GM18868 (cell line): ENCODE measurements at regions not wholly inside any gene's neighbourhood (a gene's known extent, or its start where the extent isn't known, plus 50 kb on each side); places are given as distances from the start of the nearest gene placed in this dataset.
"Not testable (repeated sequence)": the region's sequence is repeated elsewhere in the genome, so short reads cannot be mapped to it uniquely, and the experiment has no call there.

Source experiments
- ATAC-seq: cut with Tn5 transposase; IDR thresholded peaks from one replicate; pipeline ENCODE4 v1.9.1; 2021; ENCODE audit warnings: mild to moderate bottlenecking, moderate library complexity; ENCODE audit not compliant: unreplicated experiment

DNA sequence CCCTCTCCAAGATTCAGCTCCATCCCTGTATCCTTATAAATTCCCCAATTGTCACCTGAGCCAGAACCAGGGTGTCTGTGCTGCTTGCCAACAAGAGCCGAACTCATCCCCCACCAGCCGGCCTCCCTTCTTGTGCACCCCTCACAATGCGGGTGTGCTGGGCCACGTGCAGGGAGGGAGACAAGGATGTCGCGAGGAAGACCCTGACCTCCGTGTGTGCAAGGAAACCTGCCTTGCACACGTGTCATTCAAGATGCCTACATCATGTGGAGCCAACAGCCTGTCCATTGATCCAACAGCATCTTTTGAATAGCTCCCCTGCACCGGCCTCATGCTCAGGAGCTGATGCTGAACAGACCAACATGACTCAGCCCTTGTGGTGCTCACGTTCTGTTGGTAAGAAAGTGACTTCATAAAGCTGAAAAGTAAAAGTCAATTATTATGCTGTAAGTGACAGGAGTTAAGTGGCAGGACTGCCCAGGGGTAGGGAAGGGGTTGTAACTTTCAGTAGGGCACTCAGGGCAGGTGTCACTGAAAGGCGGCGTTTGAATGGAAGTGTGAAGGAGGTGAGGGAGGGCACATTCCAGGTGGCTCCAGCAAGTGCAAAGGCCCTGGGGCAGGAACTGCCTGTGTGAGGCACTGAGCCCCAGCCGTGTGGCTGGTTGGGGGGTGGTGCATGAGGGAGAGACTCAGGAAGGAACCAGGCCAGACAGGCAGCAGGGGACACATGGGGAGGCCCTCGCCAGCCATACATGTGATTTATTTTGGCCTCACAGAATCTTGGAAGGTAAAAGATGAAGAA lies 302.2 kb downstream of the FOXL1 start:
- ATAC-seq = no peak

DNA sequence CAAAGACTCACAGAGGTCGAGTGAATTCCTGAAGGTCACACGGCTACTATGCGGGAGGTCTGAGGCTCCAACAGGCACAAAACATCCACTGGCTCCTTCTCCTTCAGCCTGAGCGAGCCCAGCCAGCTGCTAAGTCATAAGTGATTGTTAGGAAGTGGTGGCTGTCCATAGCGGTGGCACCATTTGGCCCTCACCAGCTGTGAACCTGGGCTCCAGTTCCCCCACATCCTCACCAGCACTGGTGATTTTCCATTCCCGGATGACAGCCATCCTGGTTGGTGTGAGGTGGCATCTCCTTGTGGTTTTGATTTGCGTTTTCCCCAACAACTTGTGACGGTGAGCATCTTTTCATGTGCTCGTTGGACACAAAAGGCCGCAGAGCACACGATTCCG lies 302.8 kb downstream of the FOXL1 start:
- no peak for ATAC-seq

DNA sequence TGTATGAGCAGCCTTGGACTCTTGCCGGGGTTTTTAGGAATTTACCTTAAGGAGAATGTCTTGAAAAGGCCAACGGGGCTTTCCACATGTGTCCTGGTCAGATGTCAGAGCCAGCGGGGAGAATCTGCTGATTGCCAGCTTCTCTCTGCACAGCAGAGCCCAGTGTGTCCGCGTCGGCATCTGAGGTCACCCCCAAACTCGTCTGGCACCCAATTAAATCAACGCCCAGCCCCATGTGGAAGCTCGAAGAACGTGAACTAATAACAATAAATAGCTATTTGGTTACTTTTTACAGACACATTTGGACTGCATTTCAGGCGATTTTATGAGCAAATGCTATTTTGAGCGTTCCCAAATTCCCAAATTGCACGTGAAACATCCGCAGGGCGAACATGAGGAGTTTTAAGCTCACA lies 303.5 kb downstream of the FOXL1 start:
- ATAC-seq = no peak

DNA sequence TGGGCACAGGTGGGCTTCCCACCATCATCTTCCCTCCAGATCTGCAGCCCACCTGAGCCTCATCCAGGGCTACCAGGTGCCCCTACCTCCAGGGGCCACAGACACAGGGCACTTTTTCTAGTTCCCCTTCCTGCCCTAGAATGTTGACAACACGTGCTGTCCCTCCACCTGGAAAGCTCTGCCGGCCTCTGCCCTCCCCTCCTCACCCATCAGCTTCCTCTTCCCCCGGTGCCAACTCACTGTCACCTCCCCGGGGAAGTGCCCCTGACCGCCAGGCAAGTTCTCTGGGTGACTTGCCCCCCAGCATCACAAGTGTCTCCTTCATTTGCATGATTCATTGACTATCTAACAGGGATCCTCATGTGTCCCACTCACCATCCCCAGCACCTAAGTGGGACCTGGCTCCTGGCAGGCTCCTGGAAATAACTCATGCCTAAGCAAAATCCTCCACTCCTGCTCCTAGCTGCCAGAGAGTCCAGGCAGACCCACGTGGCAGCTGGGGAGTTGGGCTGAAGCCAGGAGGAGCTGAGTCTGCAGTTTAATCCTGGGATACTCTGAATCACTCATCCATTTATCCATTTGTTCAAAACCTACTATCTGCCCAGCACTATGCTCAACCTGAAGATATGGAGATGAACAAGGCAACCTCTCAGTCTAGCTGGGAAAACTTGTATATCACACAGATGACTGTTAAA lies 304.4 kb downstream of the FOXL1 start:
- ATAC-seq = no peak

DNA sequence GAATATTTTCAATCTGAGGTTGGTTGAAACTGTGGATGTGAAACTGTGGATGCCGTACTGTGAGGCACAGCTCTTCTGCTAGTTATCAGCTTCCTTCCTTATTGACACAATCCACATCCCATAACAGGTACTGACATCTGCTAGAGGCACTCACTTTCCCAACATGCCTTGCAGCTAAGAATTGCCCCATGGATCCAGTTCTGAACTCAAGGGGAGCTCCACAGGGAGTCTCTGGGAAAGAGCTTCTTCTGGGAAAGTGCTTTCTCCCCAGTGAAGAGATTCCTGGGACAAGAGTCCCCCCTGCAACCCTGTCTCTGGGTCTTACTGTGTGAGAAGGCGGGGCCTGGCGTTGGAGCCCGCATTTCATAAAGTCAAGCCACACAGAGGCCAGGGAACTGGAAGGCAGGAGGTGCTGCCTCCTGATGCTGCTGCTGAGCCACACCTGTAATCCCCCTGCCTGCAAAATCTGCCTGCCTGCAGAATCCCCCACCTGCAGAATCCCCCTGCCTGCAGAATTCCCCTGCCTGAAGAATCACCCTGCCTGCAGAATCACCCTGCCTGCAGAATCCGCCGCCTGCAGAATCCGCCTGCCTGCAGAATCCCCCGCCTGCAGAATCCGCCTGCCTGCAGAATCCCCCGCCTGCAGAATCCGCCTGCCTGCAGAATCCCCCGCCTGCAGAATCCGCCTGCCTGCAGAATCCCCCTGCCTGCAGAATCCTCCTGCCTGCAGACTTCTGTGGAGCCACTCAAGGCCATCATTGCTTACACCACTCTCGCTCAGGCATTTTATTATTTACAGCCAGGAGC lies 305.4 kb downstream of the FOXL1 start:
- ATAC-seq = no peak

DNA sequence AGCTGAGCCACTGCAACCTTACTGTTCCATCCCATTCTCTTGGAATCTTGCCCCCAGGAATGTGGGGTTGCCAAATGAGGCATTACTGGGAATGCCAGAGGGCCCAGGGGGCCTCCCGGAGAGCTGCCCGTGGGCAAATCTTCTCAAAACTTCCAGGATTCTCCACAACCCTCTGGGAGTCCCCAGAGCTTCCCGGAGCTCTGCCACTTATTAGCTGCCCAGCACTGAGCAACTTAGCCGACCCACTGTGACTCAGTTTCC lies 306.0 kb downstream of the FOXL1 start:
- no peak for ATAC-seq

DNA sequence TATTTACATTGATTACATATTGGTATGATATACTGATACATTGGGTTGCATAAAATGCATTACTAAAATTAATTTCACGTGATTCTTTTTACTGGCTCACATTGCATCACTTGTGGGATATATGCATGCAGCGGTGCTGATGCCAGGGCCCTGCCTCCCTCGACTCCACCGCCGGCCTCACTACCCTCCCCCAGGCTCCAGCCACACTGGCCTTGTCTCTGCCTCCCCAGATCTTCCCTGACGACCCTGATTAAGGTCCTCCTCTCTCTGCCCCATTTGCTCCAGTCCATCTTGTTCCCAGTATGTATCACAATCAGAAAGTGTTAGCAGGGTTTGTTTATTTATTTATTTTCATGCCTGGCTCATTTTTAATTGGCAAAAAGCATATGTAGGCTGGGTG lies 306.8 kb downstream of the FOXL1 start:
- ATAC-seq = no peak

DNA sequence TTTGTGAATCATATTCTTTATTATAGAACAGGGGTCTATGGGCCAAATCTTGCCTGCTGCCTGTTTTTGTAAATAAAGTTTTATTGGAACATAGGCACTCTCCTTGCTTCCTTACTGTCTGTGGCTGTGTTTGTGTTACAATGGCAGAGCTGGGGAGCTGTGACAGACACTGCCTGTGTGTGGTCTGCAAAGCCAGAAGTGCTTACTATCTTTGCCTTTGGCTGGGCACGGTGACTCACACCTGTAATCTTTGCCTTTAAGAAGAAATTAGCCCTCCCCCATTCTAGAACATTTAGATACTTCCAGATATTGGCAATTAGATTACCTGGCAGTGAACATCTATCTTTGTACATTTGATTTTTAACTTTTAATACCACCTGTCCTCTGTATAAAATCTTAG lies 308.3 kb downstream of the FOXL1 start:
- ATAC-seq = no peak

DNA sequence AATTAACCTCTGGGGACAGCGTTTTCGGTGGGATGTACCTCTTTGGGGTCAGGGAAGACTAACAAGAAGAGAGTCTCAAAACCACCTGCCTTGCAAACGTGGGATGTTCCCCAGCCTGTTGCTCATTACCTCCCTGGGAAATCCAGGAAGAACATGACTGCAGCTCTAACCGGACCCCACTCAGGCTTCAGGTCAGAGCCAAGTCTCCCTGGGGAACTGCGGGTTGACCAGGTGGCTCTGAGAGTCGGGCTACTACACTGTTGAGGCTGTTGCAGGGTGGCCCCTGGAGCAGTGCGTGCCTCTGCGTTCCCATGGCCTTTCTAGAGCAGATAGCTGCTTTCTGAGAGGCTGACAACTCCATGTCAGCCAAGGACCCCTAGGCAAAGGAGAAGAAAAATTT lies 309.1 kb downstream of the FOXL1 start:
- no peak for ATAC-seq

DNA sequence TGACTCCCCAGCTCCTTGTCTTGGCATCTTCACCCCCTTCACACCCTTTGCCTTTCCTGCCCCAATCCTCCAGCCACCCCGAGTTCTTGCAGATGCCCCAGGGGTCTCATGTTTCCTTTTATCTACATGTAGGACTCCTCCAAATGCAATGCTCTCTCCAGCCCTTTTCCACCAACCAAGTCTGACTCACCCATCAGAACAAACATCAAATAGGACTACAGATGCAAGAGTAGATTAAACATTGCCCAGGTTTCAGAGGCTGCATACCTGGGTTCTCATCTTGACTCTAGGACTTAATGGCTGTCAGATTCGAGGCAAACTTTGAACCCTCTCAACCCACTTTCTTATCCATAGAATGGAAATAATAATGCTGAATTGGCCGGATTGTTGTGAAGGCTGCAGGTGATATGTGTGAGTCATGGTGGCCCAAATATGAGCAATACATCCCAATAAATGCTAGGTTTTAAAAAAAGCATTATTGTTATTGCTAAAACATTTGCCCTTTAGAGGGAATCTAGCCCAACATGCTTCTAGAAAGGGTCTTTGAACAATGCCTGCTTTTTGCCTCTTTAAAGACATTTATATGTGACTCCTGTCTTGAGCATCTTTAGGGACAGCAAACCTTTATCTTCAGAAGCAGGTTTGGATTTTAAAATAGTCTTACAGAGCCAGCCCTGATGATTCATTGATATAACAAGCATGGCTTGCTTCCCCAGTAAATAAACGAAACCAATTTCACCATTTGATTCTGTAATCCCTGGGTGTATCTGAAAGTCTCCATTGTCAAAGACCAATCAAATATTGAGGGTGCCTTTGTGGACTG lies 310.1 kb downstream of the FOXL1 start:
- no peak for ATAC-seq

DNA sequence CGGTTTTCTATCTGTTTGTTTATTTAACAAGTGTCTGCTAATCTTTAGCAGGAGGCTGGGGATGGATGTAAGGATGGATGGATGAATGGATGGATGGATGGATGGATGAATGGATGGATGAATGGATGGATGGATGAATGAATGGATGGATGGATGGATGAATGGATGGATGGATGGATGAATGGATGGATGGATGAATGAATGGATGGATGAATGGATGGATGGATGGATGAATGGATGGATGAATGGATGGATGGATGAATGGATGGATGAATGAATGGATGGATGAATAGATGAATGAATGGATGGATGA lies 310.7 kb downstream of the FOXL1 start:
- not testable (repeated sequence) for ATAC-seq

DNA sequence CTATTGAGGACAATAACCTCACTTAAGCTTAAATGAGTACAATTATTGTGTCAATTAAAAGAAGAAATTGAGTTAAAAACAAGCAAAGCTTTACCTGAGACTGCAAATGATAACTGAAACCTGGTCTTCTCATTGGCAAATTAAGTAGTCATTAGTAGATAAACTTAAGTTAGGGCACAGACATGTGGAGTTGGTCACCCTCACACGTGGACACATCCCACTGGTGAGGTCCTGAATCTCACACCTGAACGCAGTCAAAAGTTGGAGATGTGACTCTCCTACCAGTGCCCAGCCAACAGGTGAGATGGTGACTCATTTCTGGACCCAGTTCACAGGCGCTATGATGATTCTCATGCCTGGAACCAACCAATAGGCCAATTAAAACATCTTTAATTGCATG lies 311.6 kb downstream of the FOXL1 start:
- ATAC-seq = no peak

DNA sequence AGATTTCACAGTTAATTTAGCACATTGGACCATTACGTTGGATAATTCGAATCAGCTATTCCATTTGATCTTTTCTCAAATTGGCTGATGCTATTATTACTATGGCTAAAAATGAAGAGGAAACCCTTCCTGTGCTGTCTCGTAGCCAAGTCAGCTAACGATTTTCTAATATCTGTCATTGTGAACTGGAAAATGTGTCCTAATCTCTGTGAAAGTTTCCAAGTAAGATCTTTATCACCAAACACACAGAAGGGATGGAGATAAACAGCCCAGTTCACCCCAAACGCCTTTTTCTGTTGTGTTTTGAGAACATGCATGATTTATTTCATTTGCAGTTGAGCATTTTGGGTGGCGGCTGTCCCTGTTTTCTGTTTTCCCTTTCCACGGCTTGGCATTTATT lies 312.8 kb downstream of the FOXL1 start:
- ATAC-seq = no peak

DNA sequence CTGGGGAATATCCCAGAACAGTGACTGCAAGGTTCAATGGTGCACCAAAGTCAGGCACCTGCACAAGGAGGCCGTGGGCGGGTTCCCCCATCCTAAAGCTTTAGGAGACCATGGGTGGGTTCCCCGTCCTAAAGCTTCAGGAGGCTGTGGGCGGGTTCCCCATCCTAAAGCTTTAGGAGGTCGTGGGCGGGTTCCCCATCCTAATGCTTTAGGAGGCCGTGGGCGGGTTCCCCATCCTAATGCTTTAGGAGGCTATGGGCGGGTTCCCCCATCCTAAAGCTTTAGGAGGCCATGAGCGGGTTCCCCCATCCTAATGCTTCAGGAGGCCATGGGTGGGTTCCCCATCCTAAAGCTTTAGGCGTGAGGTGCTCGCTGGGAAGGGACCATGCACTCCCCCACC lies 313.3 kb downstream of the FOXL1 start:
- ATAC-seq = no peak

DNA sequence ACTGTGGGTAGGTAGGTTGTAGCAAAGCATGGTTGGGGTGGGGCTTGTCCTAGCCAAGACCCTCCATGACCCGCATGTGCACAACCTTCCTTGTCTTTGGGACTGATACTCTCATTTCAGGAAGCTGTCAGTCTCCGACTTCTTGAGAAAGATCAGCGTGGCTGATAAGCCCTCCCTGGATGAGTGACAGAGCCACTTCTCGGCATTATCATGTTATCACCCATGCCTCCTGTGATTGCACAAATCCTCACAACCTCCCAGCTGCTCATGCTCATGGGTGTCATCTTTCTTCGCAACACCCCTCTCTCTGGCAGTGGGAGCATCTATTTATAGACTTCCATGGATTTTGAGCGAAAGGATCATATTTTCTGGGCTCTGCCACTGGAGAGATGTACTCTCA lies 314.2 kb downstream of the FOXL1 start:
- ATAC-seq = no peak

DNA sequence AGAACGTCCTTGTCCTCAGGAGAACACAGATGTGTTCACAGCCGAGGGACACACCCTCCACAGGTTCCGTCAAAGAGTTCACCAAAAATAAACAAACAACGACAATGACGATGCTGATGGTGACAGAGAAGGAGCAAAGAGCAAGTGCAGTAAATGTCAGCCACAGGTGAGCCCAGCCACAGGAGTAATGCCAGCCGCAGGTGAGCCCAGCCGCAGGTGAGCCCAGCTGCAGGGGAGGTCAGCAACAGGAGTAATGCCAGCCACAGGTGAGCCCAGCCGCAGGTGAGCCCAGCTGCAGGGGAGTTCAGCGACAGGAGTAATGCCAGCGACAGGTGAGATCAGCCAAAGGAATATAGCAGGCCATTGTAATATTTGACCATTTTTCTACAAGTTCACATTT lies 315.2 kb downstream of the FOXL1 start:
- ATAC-seq = no peak

DNA sequence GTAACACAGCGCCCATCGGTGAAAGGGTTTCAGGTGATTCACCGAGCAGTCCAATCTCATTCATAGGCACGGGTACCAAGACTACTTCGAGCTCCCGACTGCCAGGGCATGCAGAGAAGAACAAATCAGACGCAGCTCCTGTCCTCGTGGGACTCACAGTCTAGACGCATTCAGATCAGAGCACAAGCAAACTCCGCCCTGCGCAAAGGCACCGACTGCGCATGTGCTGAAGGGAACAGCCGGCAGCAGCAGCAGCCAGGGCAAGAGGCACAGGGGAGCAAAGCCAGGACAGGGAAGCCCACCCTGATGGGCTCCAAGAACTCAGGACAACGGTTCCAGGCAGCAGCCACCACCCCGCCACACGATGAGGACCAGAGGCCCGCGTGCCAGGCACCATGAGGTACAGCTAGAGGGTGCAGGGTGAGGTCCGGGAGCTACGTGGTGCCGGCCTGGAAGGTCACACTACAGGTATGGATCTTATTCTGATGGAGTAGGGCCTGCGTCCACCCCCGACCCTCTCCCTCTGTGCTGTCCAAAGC lies 315.7 kb downstream of the FOXL1 start:
- ATAC-seq = no peak

DNA sequence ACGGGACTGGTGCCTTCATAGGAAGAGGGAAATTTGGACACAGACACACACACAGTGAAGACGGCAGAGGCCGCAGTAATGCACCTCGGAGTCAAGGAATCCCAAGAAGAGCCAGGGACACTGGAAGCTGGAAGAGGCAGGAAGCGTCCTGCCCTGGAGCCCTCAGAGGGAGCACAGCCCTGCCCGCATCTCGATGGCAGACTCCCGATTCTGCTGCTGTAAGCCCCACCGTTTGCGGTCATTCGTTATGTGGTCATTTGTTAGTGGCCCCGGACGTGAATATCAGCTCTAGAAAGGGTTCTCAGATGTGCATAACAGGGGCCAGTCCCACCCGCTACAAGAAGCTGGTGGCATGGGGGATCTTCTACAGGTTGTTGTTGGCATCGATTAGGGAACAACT lies 316.6 kb downstream of the FOXL1 start:
- ATAC-seq = no peak

DNA sequence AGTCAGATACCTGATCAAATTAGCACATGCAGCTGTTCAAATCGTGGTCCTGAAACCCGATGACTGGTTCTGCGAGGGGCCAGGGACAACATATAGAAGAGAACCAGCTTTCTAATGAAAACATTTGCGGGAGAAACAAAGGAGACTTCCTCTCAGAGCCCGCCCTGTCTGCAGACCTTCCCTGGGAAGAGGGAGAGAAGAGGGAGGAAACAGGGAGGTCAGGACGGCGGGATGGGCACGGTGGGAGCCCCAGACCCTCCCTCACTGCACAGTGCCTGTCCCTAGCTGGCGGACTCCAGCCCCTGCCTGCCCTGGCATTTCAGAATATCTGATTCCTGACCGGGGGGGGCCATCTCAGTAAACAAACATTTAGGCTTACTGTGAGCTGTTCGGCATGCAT lies 317.3 kb downstream of the FOXL1 start:
- ATAC-seq = no peak

DNA sequence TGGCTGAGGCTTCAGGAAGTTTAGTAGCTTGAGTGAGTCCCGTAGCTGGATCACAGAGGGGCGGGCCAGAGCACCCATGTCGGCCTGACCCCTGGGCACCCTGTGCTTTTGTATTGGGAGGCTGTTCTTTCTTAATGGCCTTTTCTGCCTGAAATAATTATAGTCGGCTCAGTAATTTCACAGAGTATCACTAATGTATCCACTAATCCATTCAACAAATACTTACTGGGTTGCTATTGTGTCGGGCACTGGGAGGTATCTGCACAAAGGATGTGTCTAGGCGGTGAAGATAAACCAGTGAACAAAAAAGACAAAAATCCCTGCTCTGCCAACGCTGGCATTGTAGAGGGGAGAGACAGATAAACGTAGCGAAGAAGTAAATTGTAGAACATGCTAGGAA lies 318.6 kb downstream of the FOXL1 start:
- ATAC-seq = no peak

DNA sequence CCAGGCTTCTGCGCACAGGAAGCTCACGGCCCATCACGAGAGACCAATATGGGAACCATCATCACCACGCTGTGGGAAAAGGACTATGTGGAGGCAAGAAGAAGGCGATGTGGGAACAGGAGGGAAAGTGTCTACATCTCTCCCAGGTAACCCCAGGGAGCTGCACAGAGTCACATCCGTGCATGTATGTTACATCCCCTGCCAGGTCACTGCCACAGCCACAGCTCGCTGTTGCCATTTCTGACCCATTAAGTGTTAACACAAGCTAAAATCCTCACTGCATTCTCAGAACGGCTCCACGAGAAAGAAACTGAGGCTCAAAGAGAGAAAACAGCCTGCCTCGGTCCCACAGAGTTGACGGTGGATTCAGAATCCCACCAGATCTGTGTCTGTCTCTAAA lies 319.1 kb downstream of the FOXL1 start:
- no peak for ATAC-seq
